Left lung (tissue), 4 donors: ENCODE measurements at regions not wholly inside any gene's neighbourhood (a gene's known extent, or its start where the extent isn't known, plus 50 kb on each side); places are given as distances from the start of the nearest gene placed in this dataset.
"Not testable (repeated sequence)": the region's sequence is repeated elsewhere in the genome, so short reads cannot be mapped to it uniquely, and the experiment has no call there.

Experiments used
- ATAC-seq: fragments of 200-7000 bp; cut with Tn5 transposase; one replicate; pipeline ENCODE4 v1.9.1; 2020; ENCODE audit warnings: moderate library complexity
- DNase-seq, 4 donors: peaks; one replicate each; pipeline ENCODE4 v3.0.0-alpha.2; 2013 to 2020
- H3K27ac ChIP-seq, 2 donors: fragments of 200-600 bp; sonication (generic) in 1 of 2; one replicate each; pipeline versions ENCODE4 v1.5.0 to v1.8.0; 2020 to 2021
- H3K27me3 ChIP-seq, 2 donors: fragments of 200-600 bp; sonication (generic) in 1 of 2; one replicate each; pipeline versions ENCODE4 v1.5.0 to v1.8.0; 2020 to 2021
- H3K36me3 ChIP-seq, 2 donors: fragments of 200-600 bp; sonication (generic) in 1 of 2; one replicate each; pipeline versions ENCODE4 v1.5.0 to v1.8.0; 2020 to 2021
- H3K4me1 ChIP-seq, 2 donors: fragments of 200-600 bp; one replicate each; pipeline ENCODE4 v1.8.0; 2021
- H3K4me3 ChIP-seq, 2 donors: fragments of 200-600 bp; sonication (generic) in 1 of 2; one replicate each; pipeline versions ENCODE4 v1.5.0 to v1.8.0; 2020 to 2021; ENCODE audit warnings: mild to moderate bottlenecking in 1 of 2
- H3K9me3 ChIP-seq, 2 donors: fragments of 200-600 bp; sonication (generic) in 1 of 2; one replicate each; pipeline versions ENCODE4 v1.5.0 to v1.8.0; 2020 to 2021
- CTCF ChIP-seq, 2 donors: fragments of 200-600 bp; sonication (generic) in 1 of 2; IDR thresholded peaks; one replicate each; pipeline versions ENCODE4 v1.5.0 to v1.8.0; 2021; ENCODE audit warnings: antibody characterized with exemption in 2 of 2
- intact Hi-C, 2 donors: fragments of 100-400 bp; cut with DNase I; formaldehyde crosslinking; loops; one replicate each; pipeline versions ENCODE4 v1.11.2 to v1.14.2; 2022
- donor health status: DM: no; HTN: yes; CAD: no.
- donor health status: DM: no; HTN: no; CAD: no.

DNA sequence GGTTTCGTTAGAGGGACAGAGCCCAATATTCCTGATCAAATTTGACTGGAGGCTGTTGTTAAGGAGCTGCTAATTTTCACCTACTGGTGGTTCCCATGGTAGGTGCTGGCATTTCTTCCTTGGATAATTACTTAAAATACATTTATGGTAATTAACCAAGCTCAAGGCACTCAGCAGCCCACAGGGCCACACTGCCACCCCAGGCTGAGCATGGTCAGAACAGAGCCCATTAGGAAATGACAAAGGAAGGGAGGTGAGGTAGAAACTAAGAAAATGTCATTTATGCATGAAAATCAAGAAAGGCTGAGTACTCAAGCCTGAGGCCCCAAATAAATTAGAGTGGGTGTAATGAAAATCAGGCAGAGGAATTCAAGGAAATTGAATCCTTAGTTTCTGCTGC, 510.2 kb upstream of the GYPC start:
- H3K27me3 ChIP-seq: no peaks in the 10 kb centered on the region
- intact Hi-C loops: no loop called here
- DNase-seq (peak in 1 of 4 donors; percentile 12), ATAC-seq (no peak)
- TF ChIP-seq CTCF (IDR thresholded peaks at IDR 0.05): no peak
- no peak overlapping the region for H3K27ac ChIP-seq
- H3K4me3 ChIP-seq: no peak overlapping the region
- no peaks in the 10 kb centered on the region for H3K36me3 ChIP-seq
- peaks cover 0 to 12% of the 10 kb centered on the region in 2 donors for H3K9me3 ChIP-seq
- H3K4me1 ChIP-seq: no peaks in the 10 kb centered on the region

- TF ChIP-seq CTCF (IDR thresholded peaks at IDR 0.05): no peak
- H3K27me3 ChIP-seq: no peaks in the 10 kb centered on the region
- no peak overlapping the region for H3K4me3 ChIP-seq
- no peaks in the 10 kb centered on the region for H3K4me1 ChIP-seq
- ATAC-seq: no peak
- peaks cover 0 to 23% of the 10 kb centered on the region in 2 donors for H3K9me3 ChIP-seq
- intact Hi-C loops: no loop called here
- no peaks in the 10 kb centered on the region for H3K36me3 ChIP-seq
- H3K27ac ChIP-seq: no peak overlapping the region
- DNase-seq: no peak
These were observed 501.6 kb upstream of the GYPC start for GRCh38 chr2:126154256-126154785.

DNA sequence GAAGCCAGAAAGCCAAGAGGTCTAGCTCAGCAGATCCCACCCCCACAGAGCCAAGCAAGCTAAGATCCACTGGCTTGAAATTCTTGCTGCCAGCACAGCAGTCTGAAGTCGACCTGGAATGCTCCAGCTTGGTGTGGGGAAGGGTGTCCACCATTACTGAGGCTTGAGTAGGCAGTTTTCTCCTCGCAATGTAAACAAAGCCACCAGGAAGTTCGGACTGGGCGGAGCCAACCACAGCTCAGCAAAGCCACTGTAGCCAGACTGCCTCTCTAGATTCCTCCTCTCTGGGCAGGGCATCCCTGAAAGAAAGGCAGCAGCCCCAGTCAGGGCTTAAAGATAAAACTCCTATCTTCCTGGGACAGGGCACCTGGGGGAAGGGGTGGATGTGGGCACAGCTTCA, 495.0 kb upstream of the GYPC start:
- ATAC-seq, H3K4me1 ChIP-seq, H3K27ac ChIP-seq, H3K27me3 ChIP-seq, DNase-seq, H3K36me3 ChIP-seq, intact Hi-C loops, H3K9me3 ChIP-seq, H3K4me3 ChIP-seq: not testable (repeated sequence)

DNA sequence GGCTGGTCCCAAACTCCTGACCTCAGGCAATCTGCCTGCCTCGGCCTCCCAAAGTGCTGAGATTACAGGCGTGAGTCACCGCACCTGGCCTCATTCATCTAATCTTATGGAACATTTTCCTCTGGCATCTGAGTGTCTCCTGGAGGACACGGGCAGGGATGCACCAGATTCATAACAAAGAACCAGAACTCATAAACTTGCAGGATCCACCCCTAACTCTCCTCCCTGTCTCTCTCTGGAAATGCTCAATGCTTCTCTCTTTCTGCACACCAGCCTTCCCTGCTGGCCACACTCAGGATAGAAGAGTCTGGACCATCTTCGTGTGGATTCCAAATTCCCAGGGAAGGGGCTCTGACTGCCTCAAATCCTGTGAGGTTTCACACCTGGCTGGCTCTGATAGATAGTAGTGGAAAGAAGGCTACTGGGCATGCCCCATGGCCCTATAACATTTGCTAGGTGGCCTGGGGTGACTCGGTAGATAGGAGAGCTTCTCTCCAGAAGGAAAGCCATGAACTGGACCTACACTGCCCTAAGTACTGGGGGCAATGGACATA, 483.2 kb upstream of the GYPC start:
- H3K4me1 ChIP-seq: no peaks in the 10 kb centered on the region
- DNase-seq: no peak
- no peak overlapping the region for H3K27ac ChIP-seq
- intact Hi-C loops: no loop called here
- H3K36me3 ChIP-seq: no peaks in the 10 kb centered on the region
- ATAC-seq: no peak
- H3K27me3 ChIP-seq: no peaks in the 10 kb centered on the region
- peaks cover 0 to 2% of the 10 kb centered on the region in 2 donors for H3K9me3 ChIP-seq
- no peak for TF ChIP-seq CTCF (IDR thresholded peaks at IDR 0.05)
- H3K4me3 ChIP-seq: no peak overlapping the region

DNA sequence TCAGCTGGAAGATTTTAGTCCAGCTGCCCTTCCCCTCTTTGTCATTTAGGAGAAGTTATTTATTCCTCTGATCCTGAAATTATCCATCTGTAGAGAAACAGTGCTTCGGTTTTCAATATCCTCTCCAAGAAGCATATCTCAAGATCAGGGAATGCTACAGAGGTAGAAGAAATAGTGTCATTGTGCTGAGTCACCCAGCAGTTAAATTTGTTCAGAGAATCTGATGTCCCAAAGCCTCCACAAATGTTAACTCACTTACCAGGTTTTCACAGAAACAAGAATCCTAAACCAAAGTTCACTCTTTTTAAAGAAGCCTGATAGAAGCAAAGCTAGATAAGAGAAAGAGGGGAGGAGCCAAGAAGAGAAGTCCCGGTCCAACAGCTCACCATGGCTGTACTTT, 480.7 kb upstream of the GYPC start:
- Histone ChIP-seq H3K9me3 (no peaks in the 10 kb centered on the region), H3K4me1 (no peaks in the 10 kb centered on the region), H3K4me3 (no peak overlapping the region), H3K36me3 (no peaks in the 10 kb centered on the region), H3K27me3 (no peaks in the 10 kb centered on the region), H3K27ac (no peak overlapping the region)
- ATAC-seq (no peak), DNase-seq (no peak)
- intact Hi-C loops: no loop called here
- TF ChIP-seq CTCF (IDR thresholded peaks at IDR 0.05): no peak

DNA sequence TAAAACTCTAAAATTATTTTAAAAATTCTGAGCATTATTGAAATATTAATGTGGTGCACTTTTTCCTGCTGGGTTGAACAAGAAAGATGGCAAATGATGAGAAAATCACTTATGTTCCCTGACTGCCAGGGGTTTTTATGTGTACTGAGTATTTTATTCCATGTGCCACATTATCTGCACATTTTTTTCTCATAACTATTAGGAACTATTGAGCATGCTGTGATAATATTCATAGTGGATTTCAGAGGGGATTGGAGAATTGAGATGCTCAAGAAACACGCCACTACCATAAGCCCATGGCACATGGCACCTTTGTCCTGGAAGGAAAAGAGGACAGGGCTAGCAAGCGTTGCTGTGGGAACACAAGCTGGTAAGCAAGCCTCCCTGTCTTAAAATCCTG, 478.5 kb upstream of the GYPC start:
- no peak for TF ChIP-seq CTCF (IDR thresholded peaks at IDR 0.05)
- ATAC-seq: no peak
- no peak overlapping the region for H3K27ac ChIP-seq

More for the DNA sequence above, 478.5 kb upstream of the GYPC start:
- Histone ChIP-seq H3K4me1 (no peaks in the 10 kb centered on the region), H3K9me3 (no peaks in the 10 kb centered on the region), H3K27me3 (no peaks in the 10 kb centered on the region), H3K36me3 (no peaks in the 10 kb centered on the region), H3K4me3 (no peak overlapping the region)
- intact Hi-C loops: no loop called here
- DNase-seq: no peak
